ENCODE measurements at regions not wholly inside any gene's neighbourhood (a gene's known extent, or its start where the extent isn't known, plus 50 kb on each side); places are given as distances from the start of the nearest gene placed in this dataset.
"Not testable (repeated sequence)": the region's sequence is repeated elsewhere in the genome, so short reads cannot be mapped to it uniquely, and the experiment has no call there.

GRCh38 chr10:2777666-2778355 lies 289.5 kb upstream of the PFKP start:
- DNase-seq = no peak

- DNase-seq = no peak
These were observed 294.3 kb upstream of the PFKP start for GRCh38 chr10:2772816-2773631.

GRCh38 chr10:2772135-2772534 lies 295.2 kb upstream of the PFKP start:
- DNase-seq = no peak

- not testable (repeated sequence) for DNase-seq
These were observed 300.1 kb upstream of the PFKP start for GRCh38 chr10:2767293-2767692.

- no peak for DNase-seq
These were observed 305.4 kb upstream of the PFKP start for GRCh38 chr10:2761971-2762370.

GRCh38 chr10:2761311-2761710 lies 306.0 kb upstream of the PFKP start:
- no peak for DNase-seq

- DNase-seq = no peak
These were observed 306.6 kb upstream of the PFKP start for GRCh38 chr10:2760736-2761135.

- no peak for DNase-seq
These were observed 308.1 kb upstream of the PFKP start for GRCh38 chr10:2759233-2759632.

GRCh38 chr10:2754943-2755342 lies 312.4 kb upstream of the PFKP start:
- no peak for DNase-seq

GRCh38 chr10:2748287-2748686 lies 319.1 kb upstream of the PFKP start:
- no peak for DNase-seq

- no peak for DNase-seq
These were observed 320.7 kb upstream of the PFKP start for GRCh38 chr10:2746638-2747037.

- no peak for DNase-seq
These were observed 321.7 kb upstream of the PFKP start for GRCh38 chr10:2745666-2746065.

GRCh38 chr10:2744547-2745200 lies 322.7 kb upstream of the PFKP start:
- DNase-seq = no peak

GRCh38 chr10:2734603-2735002 lies 332.7 kb upstream of the PFKP start:
- DNase-seq = no peak

- no peak for DNase-seq
These were observed 333.9 kb upstream of the PFKP start for GRCh38 chr10:2733278-2733963.

- no peak for DNase-seq
These were observed 335.4 kb upstream of the PFKP start for GRCh38 chr10:2731940-2732339.

GRCh38 chr10:2729197-2729596 lies 338.2 kb upstream of the PFKP start:
- no peak for DNase-seq

- DNase-seq = no peak
These were observed 339.3 kb upstream of the PFKP start for GRCh38 chr10:2728087-2728486.

- DNase-seq = no peak
These were observed 350.8 kb upstream of the PFKP start for GRCh38 chr10:2716596-2716995.

GRCh38 chr10:2714597-2714996 lies 352.8 kb upstream of the PFKP start:
- DNase-seq = no peak

GRCh38 chr10:2703953-2704352 lies 363.4 kb upstream of the PFKP start:
- DNase-seq = no peak

- no peak for DNase-seq
These were observed 365.5 kb upstream of the PFKP start for GRCh38 chr10:2701802-2702201.

- no peak for DNase-seq
These were observed 366.6 kb upstream of the PFKP start for GRCh38 chr10:2700626-2701305.
